ENCODE measurements at regions not wholly inside any gene's neighbourhood (a gene's known extent, or its start where the extent isn't known, plus 50 kb on each side); places are given as distances from the start of the nearest gene placed in this dataset.

GRCh38 chr20:60725311-60725906, 526.7 kb upstream of the CDH4 start:
- no peak for DNase-seq

GRCh38 chr20:60727425-60727824, 524.6 kb upstream of the CDH4 start:
- DNase-seq = no peak

GRCh38 chr20:60728705-60729104, 523.4 kb upstream of the CDH4 start:
- DNase-seq = no peak

DNA sequence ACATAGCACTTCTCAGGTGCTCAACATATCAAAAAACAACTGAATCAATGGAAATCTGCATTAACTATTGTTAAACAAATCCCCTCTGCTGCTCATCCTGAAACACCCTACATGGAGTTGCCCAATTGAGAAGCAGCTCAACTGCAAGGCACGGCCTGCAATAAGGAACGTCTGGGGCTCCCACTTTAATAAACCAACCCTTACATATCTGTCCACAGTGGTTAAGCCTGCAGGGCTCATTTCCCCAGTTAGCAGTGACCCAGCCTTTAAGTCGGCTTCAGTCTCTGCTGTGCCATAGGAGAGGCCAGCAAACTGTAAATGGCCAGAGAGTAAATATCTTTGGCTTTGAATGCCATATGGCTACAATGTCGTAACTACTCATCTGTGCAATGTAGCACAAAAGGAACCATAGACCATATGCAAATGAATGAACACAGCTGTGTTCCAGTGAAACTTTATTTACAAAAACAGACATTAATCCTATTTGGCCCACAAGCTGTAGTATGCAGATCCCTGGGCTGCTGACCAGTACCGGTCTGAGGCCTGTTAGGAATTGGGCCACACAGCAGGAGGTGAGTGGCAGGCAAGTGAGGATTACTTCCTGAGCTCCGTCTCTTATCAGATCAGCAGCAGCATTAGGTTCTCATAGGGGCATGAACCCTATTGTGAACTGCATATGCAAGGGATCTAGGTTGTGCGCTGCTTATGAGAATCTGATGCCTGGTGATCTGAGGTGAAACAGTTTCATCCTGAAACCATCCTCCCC, 522.7 kb upstream of the CDH4 start:
- DNase-seq = no peak

- DNase-seq = no peak
These were observed 519.7 kb upstream of the CDH4 start for GRCh38 chr20:60732322-60732721.

DNA sequence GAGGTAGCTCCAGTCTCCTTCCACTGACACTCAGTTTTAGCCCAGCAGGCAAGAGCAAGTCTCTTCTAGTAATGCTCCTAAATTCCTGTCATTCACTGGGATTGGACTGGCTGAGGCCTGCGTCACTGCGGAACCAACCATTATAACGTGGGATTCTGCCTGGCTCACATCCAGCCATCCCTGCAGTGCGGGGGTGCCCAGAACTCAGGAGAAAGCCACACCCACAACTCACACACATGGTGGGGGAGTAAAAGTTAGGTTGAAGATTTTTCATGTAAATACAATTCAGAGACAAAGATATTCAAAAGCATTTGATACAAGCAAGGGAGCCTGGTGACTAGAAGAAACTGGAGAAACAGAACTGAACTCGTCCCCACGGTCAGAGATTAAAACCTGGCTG, 504.0 kb upstream of the CDH4 start:
- DNase-seq = no peak

- DNase-seq = no peak
These were observed 502.1 kb upstream of the CDH4 start for GRCh38 chr20:60749804-60750602.

GRCh38 chr20:60750909-60751308, 501.2 kb upstream of the CDH4 start:
- no peak for DNase-seq

- no peak for DNase-seq
These were observed 500.2 kb upstream of the CDH4 start for GRCh38 chr20:60751826-60752225.

GRCh38 chr20:60752741-60753420, 499.2 kb upstream of the CDH4 start:
- no peak for DNase-seq

GRCh38 chr20:60754856-60755255, 497.2 kb upstream of the CDH4 start:
- DNase-seq = no peak

DNA sequence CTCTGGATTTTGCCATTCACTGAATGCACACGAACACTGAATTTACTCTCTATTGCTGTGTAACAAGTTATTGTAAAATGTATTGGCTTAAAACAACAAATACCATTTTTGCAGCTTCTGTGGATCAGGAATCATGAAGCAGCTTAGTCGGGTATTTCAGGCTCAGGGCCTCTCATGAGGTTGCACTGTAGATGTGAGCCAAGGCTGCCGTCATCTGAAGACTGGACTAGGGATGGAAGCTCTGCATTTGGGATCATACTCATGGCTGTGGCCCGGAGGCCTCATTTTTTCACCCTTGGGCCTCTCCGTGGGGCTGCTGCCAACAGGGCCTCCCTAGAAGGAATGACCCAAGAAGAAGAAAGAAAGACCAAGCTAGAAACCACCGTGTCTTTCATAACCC, 492.4 kb upstream of the CDH4 start:
- no peak for DNase-seq

DNA sequence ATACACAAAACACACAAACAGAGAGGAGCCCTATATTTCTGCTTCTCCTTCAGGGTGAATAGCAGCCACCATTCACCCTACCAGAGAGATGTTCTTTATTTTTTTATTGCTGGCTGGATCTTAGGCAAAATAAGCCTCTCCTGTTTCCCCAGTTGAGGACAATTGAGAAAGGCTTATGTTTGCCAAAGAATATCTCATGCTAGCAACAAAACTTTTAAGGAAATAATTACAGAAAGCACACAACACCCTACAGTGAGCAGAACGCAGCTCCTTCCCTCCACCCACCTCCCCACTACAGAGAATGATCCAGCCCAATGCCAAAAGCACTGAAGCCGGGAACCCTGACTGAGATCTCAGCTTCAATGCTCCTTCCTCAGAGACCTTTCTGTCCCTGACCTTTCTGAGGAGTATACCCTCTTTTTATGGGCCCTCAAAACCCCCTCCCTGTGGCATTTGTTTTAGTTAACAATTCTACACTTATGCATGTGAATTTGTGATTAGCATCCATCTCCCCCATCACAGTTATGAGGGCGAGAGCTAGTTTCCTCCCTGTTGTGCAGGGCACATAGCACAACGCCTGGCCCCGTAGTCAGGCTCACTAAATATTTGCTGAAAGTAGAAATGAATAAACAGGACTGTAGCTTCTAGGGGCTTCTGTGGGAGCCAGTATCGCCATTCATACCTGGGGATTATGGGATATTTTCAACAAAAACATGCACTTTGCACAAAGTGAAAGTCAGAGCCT, 491.6 kb upstream of the CDH4 start:
- DNase-seq = no peak

- DNase-seq = no peak
These were observed 491.0 kb upstream of the CDH4 start for GRCh38 chr20:60761056-60761455.

- DNase-seq = no peak
These were observed 489.7 kb upstream of the CDH4 start for GRCh38 chr20:60762386-60762785.

DNA sequence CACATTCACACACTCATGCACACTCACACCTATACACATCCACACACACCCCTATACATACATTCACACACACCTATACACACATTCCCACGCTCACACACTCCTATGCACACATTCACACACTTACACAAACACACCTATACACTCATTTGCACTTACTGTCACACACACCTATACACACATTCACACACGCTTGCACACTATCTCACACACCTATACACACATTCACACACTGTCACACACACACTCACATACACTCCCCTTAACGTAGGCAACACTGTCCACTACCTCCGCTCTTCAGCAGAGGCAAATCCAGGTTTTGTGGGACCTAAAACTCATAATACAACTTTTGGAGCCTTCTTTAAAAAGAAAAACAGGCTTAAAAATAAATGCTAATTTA, 487.7 kb upstream of the CDH4 start:
- no peak for DNase-seq

DNA sequence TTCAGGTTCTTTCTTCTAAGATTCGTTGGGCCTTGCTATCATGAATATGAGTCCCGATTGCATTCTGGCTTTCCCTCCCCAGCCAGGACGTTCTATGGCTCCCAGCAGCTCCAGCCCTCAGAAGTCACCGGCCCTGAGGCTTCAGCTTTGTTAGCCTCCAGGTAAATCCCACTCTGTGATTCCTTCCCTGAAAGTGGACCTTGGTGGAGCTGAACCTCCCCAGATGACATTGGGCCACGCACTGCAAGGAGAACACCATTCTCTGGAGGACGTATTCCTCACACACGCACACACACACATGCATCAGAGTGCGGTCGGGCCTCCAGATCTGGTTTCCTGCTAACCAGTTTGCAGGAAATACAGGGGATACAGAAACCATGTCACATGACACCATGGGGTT, 487.3 kb upstream of the CDH4 start:
- no peak for DNase-seq

- no peak for DNase-seq
These were observed 486.1 kb upstream of the CDH4 start for GRCh38 chr20:60765821-60766403.

- DNase-seq = no peak
These were observed 483.8 kb upstream of the CDH4 start for GRCh38 chr20:60768216-60768615.

DNA sequence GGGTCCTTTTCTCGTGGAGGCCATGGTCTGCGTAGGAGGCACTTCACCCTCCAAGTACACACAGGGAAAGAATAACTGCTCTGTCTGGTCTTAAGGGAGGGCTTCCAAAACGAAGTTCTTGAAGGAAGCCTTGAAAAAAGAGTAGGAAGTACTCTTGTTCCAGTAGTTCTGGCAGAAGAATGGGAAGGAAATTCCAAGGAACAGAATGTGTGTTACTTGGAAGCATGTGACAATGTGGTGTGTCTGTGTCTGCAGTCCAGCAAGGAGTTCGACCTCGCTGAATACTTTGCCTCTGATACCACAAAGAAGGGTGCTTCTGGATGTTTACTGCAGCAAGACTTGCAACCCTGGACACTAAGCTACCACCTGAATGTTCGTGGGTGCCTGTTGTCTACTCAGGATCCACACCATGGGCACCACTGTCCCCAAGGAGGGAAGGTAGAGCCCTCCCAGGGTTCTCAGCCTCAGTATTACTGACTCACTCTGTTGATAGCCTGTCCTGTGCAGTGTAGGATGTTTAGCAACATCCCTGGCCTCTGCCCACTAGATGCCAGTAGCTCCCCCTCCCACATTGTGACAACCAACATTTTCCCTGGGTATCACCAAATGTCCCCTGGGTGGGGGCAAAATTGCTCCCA, 471.6 kb upstream of the CDH4 start:
- no peak for DNase-seq

- DNase-seq = no peak
These were observed 469.0 kb upstream of the CDH4 start for GRCh38 chr20:60782959-60783625.
